ENCODE measurements at regions not wholly inside any gene's neighbourhood (a gene's known extent, or its start where the extent isn't known, plus 50 kb on each side); places are given as distances from the start of the nearest gene placed in this dataset.
A peak's percentile ranks its signal among the peaks of the same experiment; 100 is the strongest.
"Not testable (repeated sequence)": the region's sequence is repeated elsewhere in the genome, so short reads cannot be mapped to it uniquely, and the experiment has no call there.

DNA sequence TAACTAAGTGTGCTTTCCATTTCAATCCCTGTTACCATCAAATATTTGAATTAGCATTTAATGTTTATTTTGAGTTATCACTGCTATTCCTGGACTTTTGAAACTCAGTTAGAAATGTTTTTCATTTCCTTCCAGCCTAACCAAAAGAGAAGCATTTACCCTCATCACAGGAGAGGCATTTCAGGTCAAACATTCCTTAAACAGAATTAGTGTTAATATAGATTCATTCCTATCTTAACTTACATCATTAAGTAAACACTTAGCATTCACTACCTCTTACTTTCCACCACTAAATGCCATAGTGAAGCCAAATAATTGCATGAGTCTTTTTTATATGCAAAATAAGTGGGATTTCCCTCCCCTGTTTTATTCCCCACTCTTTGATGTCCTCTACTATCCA lies 136.6 kb upstream of the OR13F1 start:
- no peak overlapping the region for H3K4me3 ChIP-seq (ENCODE audit: low read depth, low read length)
- TF ChIP-seq, protein P1, sequence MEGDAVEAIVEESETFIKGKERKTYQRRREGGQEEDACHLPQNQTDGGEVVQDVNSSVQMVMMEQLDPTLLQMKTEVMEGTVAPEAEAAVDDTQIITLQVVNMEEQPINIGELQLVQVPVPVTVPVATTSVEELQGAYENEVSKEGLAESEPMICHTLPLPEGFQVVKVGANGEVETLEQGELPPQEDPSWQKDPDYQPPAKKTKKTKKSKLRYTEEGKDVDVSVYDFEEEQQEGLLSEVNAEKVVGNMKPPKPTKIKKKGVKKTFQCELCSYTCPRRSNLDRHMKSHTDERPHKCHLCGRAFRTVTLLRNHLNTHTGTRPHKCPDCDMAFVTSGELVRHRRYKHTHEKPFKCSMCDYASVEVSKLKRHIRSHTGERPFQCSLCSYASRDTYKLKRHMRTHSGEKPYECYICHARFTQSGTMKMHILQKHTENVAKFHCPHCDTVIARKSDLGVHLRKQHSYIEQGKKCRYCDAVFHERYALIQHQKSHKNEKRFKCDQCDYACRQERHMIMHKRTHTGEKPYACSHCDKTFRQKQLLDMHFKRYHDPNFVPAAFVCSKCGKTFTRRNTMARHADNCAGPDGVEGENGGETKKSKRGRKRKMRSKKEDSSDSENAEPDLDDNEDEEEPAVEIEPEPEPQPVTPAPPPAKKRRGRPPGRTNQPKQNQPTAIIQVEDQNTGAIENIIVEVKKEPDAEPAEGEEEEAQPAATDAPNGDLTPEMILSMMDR (IDR thresholded peaks at IDR 0.05; ENCODE audit: low read depth, low read length) = no peak
- TF ChIP-seq POLR2A (IDR thresholded peaks at IDR 0.05; ENCODE audit: extremely low read depth, insufficient read length) = no peak
- TF ChIP-seq, protein P2, sequence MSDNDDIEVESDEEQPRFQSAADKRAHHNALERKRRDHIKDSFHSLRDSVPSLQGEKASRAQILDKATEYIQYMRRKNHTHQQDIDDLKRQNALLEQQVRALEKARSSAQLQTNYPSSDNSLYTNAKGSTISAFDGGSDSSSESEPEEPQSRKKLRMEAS (IDR thresholded peaks at IDR 0.05; ENCODE audit: low read depth, low read length) = no peak
- TF ChIP-seq MYC (IDR thresholded peaks at IDR 0.05; ENCODE audit: low read depth, low read length) = no peak
- no peak for DNase-seq (ENCODE audit: low read depth)

DNA sequence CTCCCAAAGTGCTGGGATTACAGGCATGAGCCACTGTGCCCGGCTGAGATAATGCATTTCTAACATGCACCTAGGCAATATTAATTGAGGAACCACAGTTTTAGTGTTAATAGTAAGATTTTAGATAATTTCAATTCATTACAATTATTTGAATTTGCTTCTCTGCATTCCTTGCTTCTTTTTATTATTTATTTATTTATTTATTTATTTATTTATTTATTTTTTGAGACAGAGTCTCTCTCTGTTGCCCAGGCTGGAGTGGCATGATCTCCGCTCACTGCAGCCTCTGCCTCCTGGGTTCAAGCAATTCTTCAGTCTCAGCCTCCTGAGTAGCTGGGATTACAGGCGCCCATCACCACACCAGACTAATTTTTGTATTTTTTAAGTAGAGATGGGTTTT lies 135.7 kb upstream of the OR13F1 start:
- not testable (repeated sequence) for H3K4me3 ChIP-seq (ENCODE audit: low read depth, low read length); DNase-seq (ENCODE audit: low read depth)

DNA sequence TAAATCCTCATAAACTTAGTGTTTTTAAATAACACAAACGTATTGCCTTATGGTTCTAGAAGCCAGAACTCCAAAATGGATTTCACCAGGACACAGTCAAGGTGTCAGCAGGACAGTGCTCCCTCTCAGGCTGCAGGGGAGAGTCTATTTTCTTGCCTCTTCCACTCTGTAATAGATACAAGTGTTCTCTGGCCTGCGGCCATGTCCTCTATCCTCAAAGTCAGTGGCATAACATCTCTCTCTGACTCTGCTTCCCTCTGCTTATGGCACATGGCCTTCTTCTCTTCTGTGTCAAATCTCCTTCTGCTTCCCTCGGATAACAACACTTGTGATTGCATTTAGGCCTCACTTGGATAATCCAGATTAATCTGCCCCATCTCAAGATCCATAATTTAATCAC lies 129.4 kb upstream of the OR13F1 start:
- H3K4me3 ChIP-seq (ENCODE audit: low read depth, low read length) = no peak overlapping the region
- TF ChIP-seq, protein P1 (IDR thresholded peaks at IDR 0.05; ENCODE audit: low read depth, low read length) = no peak
- TF ChIP-seq MYC (IDR thresholded peaks at IDR 0.05; ENCODE audit: low read depth, low read length) (no peak), POLR2A (IDR thresholded peaks at IDR 0.05; ENCODE audit: extremely low read depth, insufficient read length) (no peak)
- TF ChIP-seq, protein P2 (IDR thresholded peaks at IDR 0.05; ENCODE audit: low read depth, low read length) = no peak
- DNase-seq (ENCODE audit: low read depth) = no peak

DNA sequence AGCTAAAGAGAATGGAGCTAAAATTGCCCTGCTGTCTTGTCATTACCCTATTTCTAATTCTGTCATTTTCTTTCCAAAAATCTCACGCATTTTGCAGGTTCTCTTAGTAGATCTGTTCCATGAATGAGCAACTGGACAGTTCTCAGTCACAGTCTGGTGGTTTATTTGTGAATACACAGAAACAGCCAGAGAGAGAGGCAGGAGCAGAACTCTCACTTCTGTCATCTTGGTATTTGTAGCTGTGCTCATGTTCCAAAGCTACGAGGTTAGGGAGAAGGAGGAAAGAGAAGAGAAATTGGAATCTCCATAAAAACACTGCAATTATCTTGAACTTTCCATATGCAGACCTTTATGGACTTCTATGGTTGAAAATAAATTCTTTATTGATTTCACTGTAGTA lies 118.0 kb upstream of the OR13F1 start:
- no peak for TF ChIP-seq POLR2A (IDR thresholded peaks at IDR 0.05; ENCODE audit: extremely low read depth, insufficient read length)
- no peak for TF ChIP-seq MYC (IDR thresholded peaks at IDR 0.05; ENCODE audit: low read depth, low read length)
- TF ChIP-seq, protein P2 (IDR thresholded peaks at IDR 0.05; ENCODE audit: low read depth, low read length) = no peak
- TF ChIP-seq, protein P1 (IDR thresholded peaks at IDR 0.05; ENCODE audit: low read depth, low read length) = no peak
- DNase-seq (ENCODE audit: low read depth) = no peak
- no peak overlapping the region for H3K4me3 ChIP-seq (ENCODE audit: low read depth, low read length)

DNA sequence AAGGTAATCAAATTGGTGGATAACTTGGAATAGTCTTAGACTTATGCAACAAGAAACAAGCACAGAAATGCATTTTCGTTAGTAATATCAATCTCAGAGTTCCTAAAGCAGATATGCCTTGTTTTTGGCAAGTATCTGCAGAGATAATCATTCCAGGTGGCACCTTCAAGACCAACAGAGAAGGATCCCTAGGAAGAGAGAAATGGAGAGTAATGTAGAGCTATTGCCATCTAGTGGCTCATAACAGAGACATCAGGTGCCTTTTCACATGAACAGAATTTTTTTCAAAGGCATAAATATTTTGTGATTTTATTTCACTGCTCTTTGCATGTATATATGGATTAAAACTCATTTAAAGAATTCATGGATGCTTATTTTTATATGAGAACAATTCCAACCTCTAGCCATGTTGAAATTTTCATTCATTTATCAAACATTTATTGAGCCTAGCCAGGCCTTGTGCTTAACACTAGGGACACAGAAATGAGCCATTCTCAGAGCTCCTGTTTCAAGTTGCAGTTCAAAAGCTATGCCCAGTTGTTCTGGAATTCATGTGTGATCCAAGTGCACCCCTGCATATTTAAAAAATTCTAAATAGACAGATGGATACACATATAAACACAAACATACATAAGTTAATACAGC lies 117.5 kb upstream of the OR13F1 start:
- peak; percentile 45 for DNase-seq (ENCODE audit: low read depth)
- no peak overlapping the region for H3K4me3 ChIP-seq (ENCODE audit: low read depth, low read length)
- TF ChIP-seq, protein P1 (IDR thresholded peaks at IDR 0.05; ENCODE audit: low read depth, low read length) = peak; percentile 53
- TF ChIP-seq, protein P2 (IDR thresholded peaks at IDR 0.05; ENCODE audit: low read depth, low read length) = no peak
- TF ChIP-seq MYC (IDR thresholded peaks at IDR 0.05; ENCODE audit: low read depth, low read length) = no peak

DNA sequence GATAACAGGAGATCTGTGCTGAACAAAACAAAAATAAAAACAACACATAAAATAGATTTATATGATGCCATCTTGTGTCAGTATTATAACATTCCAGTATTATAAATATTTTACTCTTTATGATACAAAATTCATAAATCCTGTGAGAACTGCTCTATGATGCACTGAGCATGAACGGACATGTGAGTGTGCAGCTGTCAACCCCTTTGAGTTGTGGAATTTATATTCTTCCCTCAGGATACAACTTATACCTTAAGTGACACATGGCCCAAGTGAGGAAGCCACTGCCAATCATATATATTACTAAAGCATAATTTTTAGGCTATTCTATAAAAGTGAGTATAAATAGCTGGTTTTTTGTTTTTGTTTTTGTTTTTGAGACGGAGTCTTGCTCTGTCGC lies 116.0 kb upstream of the OR13F1 start:
- no peak for DNase-seq (ENCODE audit: low read depth)
- TF ChIP-seq, protein P2 (IDR thresholded peaks at IDR 0.05; ENCODE audit: low read depth, low read length) = no peak
- TF ChIP-seq POLR2A (IDR thresholded peaks at IDR 0.05; ENCODE audit: extremely low read depth, insufficient read length) (no peak), MYC (IDR thresholded peaks at IDR 0.05; ENCODE audit: low read depth, low read length) (no peak)
- TF ChIP-seq, protein P1 (IDR thresholded peaks at IDR 0.05; ENCODE audit: low read depth, low read length) = no peak
- H3K4me3 ChIP-seq (ENCODE audit: low read depth, low read length) = no peak overlapping the region
